Activated CD8-positive, alpha-beta memory T cell treated with anti-CD3 and anti-CD28 coated beads, Interleukin-2, amount 10 ng/mL, durations not matched to agents 7 days and 5 days (primary cell): ENCODE measurements at regions not wholly inside any gene's neighbourhood (a gene's known extent, or its start where the extent isn't known, plus 50 kb on each side); places are given as distances from the start of the nearest gene placed in this dataset.

Experiments used
- ATAC-seq: fragments of 150-1000 bp; cut with Tn5 transposase; one replicate; pipeline ENCODE4 v1.10.0; 2021; ENCODE audit warnings: moderate library complexity
- CTCF ChIA-PET: fragments of 350-600 bp; sonication (Branson Sonifier 250); formaldehyde crosslinking; loops from one replicate; lab custom pipeline; 2021; ENCODE audit warnings: antibody characterized with exemption; lab: Charles Lee
- DNase-seq: peaks from one replicate; pipeline ENCODE4 v3.0.0-alpha.2; 2020
- H3K27ac Mint-ChIP-seq: one replicate; pipeline ENCODE4 v1.8.0; 2021; ENCODE audit warnings: mild to moderate bottlenecking, mixed read lengths
- H3K27me3 Mint-ChIP-seq: one replicate; pipeline ENCODE4 v1.8.0; 2021; ENCODE audit warnings: mixed read lengths
- H3K36me3 Mint-ChIP-seq: one replicate; pipeline ENCODE4 v1.8.0; 2021; ENCODE audit warnings: mild to moderate bottlenecking, mixed read lengths
- H3K4me1 Mint-ChIP-seq: one replicate; pipeline ENCODE4 v1.8.0; 2021; ENCODE audit warnings: mixed read lengths
- H3K4me3 Mint-ChIP-seq: one replicate; pipeline ENCODE4 v1.8.0; 2021; ENCODE audit warnings: mild to moderate bottlenecking, moderate library complexity, mixed read lengths
- H3K9me3 Mint-ChIP-seq: one replicate; pipeline ENCODE4 v1.8.0; 2022; ENCODE audit warnings: low read depth, mixed read lengths

- Mint-ChIP-seq H3K9me3 (no peaks in the 10 kb centered on the region), H3K4me1 (no peaks in the 10 kb centered on the region), H3K4me3 (no peak overlapping the region), H3K36me3 (no peaks in the 10 kb centered on the region), H3K27me3 (no peaks in the 10 kb centered on the region), H3K27ac (no peak overlapping the region)
- ATAC-seq (no peak), DNase-seq (no peak)
- CTCF ChIA-PET = no interaction called here
Observed at GRCh38 chr4:127414951-127415606, 217.7 kb upstream of the INTU start.

GRCh38 chr4:127416115-127416514 is 216.6 kb upstream of the INTU start:
- Mint-ChIP-seq H3K4me3 (no peak overlapping the region), H3K4me1 (no peaks in the 10 kb centered on the region), H3K36me3 (no peaks in the 10 kb centered on the region), H3K27ac (no peak overlapping the region), H3K9me3 (no peaks in the 10 kb centered on the region), H3K27me3 (no peaks in the 10 kb centered on the region)
- DNase-seq = no peak
- ATAC-seq = no peak
- CTCF ChIA-PET = no interaction called here

GRCh38 chr4:127417885-127418535 is 214.7 kb upstream of the INTU start:
- no peak overlapping the region for H3K27ac Mint-ChIP-seq
- H3K9me3 Mint-ChIP-seq = no peaks in the 10 kb centered on the region
- CTCF ChIA-PET = no interaction called here

GRCh38 chr4:127419431-127419830 is 213.3 kb upstream of the INTU start:
- Mint-ChIP-seq H3K4me1 (no peaks in the 10 kb centered on the region), H3K36me3 (no peaks in the 10 kb centered on the region), H3K4me3 (no peak overlapping the region), H3K27ac (no peak overlapping the region), H3K27me3 (no peaks in the 10 kb centered on the region), H3K9me3 (no peaks in the 10 kb centered on the region)
- CTCF ChIA-PET = no interaction called here
- DNase-seq (no peak), ATAC-seq (no peak)

More at GRCh38 chr4:127417885-127418535, 214.7 kb upstream of the INTU start:
- H3K4me1 Mint-ChIP-seq = no peaks in the 10 kb centered on the region
- no peak for ATAC-seq
- H3K4me3 Mint-ChIP-seq = no peak overlapping the region
- no peaks in the 10 kb centered on the region for H3K27me3 Mint-ChIP-seq
- H3K36me3 Mint-ChIP-seq = no peaks in the 10 kb centered on the region
- DNase-seq = no peak

- H3K27me3 Mint-ChIP-seq = no peaks in the 10 kb centered on the region
- DNase-seq (no peak), ATAC-seq (no peak)
- CTCF ChIA-PET = no interaction called here
- no peaks in the 10 kb centered on the region for H3K36me3 Mint-ChIP-seq
- no peak overlapping the region for H3K4me3 Mint-ChIP-seq
- no peaks in the 10 kb centered on the region for H3K9me3 Mint-ChIP-seq
- H3K27ac Mint-ChIP-seq = no peak overlapping the region
- no peaks in the 10 kb centered on the region for H3K4me1 Mint-ChIP-seq
Observed at GRCh38 chr4:127421437-127421836, 211.3 kb upstream of the INTU start.

GRCh38 chr4:127425202-127425845 is 207.4 kb upstream of the INTU start:
- ATAC-seq (no peak), DNase-seq (no peak)
- CTCF ChIA-PET = no interaction called here
- no peaks in the 10 kb centered on the region for H3K4me1 Mint-ChIP-seq
- H3K36me3 Mint-ChIP-seq = no peaks in the 10 kb centered on the region
- H3K27me3 Mint-ChIP-seq = no peaks in the 10 kb centered on the region
- peaks cover 2% of the 10 kb centered on the region for H3K9me3 Mint-ChIP-seq
- no peak overlapping the region for H3K4me3 Mint-ChIP-seq
- H3K27ac Mint-ChIP-seq = no peak overlapping the region

GRCh38 chr4:127425851-127426250 is 206.9 kb upstream of the INTU start:
- no peak for DNase-seq
- CTCF ChIA-PET = no interaction called here
- H3K4me3 Mint-ChIP-seq = no peak overlapping the region
- no peaks in the 10 kb centered on the region for H3K27me3 Mint-ChIP-seq
- no peaks in the 10 kb centered on the region for H3K4me1 Mint-ChIP-seq
- ATAC-seq = no peak
- H3K27ac Mint-ChIP-seq = no peak overlapping the region
- H3K9me3 Mint-ChIP-seq = peaks cover 2% of the 10 kb centered on the region
- H3K36me3 Mint-ChIP-seq = no peaks in the 10 kb centered on the region

- no peak for DNase-seq
- H3K27me3 Mint-ChIP-seq = no peaks in the 10 kb centered on the region
- no peak for ATAC-seq
- no peaks in the 10 kb centered on the region for H3K36me3 Mint-ChIP-seq
- H3K27ac Mint-ChIP-seq = no peak overlapping the region
- H3K4me1 Mint-ChIP-seq = no peaks in the 10 kb centered on the region
- CTCF ChIA-PET = no interaction called here
- H3K4me3 Mint-ChIP-seq = no peak overlapping the region
- H3K9me3 Mint-ChIP-seq = no peaks in the 10 kb centered on the region
Observed at GRCh38 chr4:127441571-127441970, 191.2 kb upstream of the INTU start.

- H3K9me3 Mint-ChIP-seq = peaks cover 2% of the 10 kb centered on the region
- CTCF ChIA-PET = no interaction called here
- no peak for ATAC-seq
Observed at GRCh38 chr4:127445471-127445870, 187.3 kb upstream of the INTU start.

GRCh38 chr4:127446427-127446885 is 186.3 kb upstream of the INTU start:
- H3K36me3 Mint-ChIP-seq = no peaks in the 10 kb centered on the region
- CTCF ChIA-PET = no interaction called here
- no peaks in the 10 kb centered on the region for H3K4me1 Mint-ChIP-seq
- no peak overlapping the region for H3K4me3 Mint-ChIP-seq
- ATAC-seq (no peak), DNase-seq (no peak)
- H3K27ac Mint-ChIP-seq = no peak overlapping the region
- peaks cover 2% of the 10 kb centered on the region for H3K9me3 Mint-ChIP-seq
- H3K27me3 Mint-ChIP-seq = no peaks in the 10 kb centered on the region

More at GRCh38 chr4:127445471-127445870, 187.3 kb upstream of the INTU start:
- Mint-ChIP-seq H3K4me1 (no peaks in the 10 kb centered on the region), H3K27me3 (no peaks in the 10 kb centered on the region), H3K36me3 (no peaks in the 10 kb centered on the region), H3K4me3 (no peak overlapping the region), H3K27ac (no peak overlapping the region)
- no peak for DNase-seq

- ATAC-seq = no peak
Observed at GRCh38 chr4:127448986-127449385, 183.8 kb upstream of the INTU start.

GRCh38 chr4:127449449-127449848 is 183.3 kb upstream of the INTU start:
- Mint-ChIP-seq H3K4me1 (no peaks in the 10 kb centered on the region), H3K9me3 (peaks cover 2% of the 10 kb centered on the region), H3K36me3 (no peaks in the 10 kb centered on the region), H3K27me3 (no peaks in the 10 kb centered on the region), H3K4me3 (no peak overlapping the region), H3K27ac (no peak overlapping the region)
- DNase-seq = no peak
- CTCF ChIA-PET = no interaction called here
- no peak for ATAC-seq

More at GRCh38 chr4:127448986-127449385, 183.8 kb upstream of the INTU start:
- Mint-ChIP-seq H3K27ac (no peak overlapping the region), H3K36me3 (no peaks in the 10 kb centered on the region), H3K4me1 (no peaks in the 10 kb centered on the region), H3K27me3 (no peaks in the 10 kb centered on the region), H3K9me3 (peaks cover 2% of the 10 kb centered on the region), H3K4me3 (no peak overlapping the region)
- CTCF ChIA-PET = no interaction called here
- DNase-seq = no peak

- Mint-ChIP-seq H3K4me1 (no peaks in the 10 kb centered on the region), H3K27ac (no peak overlapping the region), H3K4me3 (no peak overlapping the region), H3K36me3 (no peaks in the 10 kb centered on the region), H3K9me3 (peaks cover 2% of the 10 kb centered on the region), H3K27me3 (no peaks in the 10 kb centered on the region)
- no peak for ATAC-seq
- DNase-seq = no peak
- CTCF ChIA-PET = no interaction called here
Observed at GRCh38 chr4:127450276-127450675, 182.5 kb upstream of the INTU start.

- no peak for DNase-seq
- Mint-ChIP-seq H3K36me3 (no peaks in the 10 kb centered on the region), H3K27ac (no peak overlapping the region), H3K4me1 (no peaks in the 10 kb centered on the region), H3K27me3 (no peaks in the 10 kb centered on the region), H3K4me3 (no peak overlapping the region), H3K9me3 (peaks cover 5% of the 10 kb centered on the region)
- CTCF ChIA-PET = no interaction called here
- ATAC-seq = no peak
Observed at GRCh38 chr4:127463883-127464282, 168.9 kb upstream of the INTU start.
